ENCODE measurements at regions not wholly inside any gene's neighbourhood (a gene's known extent, or its start where the extent isn't known, plus 50 kb on each side); places are given as distances from the start of the nearest gene placed in this dataset.

DNA sequence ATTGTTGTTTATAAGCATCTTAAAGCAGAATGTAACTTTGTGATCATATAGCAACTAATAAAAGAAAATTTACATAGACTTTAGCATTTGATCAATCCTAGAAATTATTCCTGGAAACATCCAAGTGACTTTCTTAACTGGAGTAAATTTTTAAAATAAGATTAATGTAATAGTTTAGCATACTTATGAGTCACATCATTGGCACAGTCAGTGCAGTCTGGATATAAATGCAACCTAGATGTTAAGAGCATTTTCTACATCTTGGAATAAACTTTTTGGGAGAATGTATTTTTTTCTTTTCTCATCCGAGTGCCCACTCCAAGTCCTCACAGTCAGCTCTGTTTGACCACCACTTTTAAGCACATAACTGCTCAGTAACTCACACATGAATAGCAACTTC, 324.6 kb upstream of the PLSCR5 start:
- TF ChIP-seq, protein P1, sequence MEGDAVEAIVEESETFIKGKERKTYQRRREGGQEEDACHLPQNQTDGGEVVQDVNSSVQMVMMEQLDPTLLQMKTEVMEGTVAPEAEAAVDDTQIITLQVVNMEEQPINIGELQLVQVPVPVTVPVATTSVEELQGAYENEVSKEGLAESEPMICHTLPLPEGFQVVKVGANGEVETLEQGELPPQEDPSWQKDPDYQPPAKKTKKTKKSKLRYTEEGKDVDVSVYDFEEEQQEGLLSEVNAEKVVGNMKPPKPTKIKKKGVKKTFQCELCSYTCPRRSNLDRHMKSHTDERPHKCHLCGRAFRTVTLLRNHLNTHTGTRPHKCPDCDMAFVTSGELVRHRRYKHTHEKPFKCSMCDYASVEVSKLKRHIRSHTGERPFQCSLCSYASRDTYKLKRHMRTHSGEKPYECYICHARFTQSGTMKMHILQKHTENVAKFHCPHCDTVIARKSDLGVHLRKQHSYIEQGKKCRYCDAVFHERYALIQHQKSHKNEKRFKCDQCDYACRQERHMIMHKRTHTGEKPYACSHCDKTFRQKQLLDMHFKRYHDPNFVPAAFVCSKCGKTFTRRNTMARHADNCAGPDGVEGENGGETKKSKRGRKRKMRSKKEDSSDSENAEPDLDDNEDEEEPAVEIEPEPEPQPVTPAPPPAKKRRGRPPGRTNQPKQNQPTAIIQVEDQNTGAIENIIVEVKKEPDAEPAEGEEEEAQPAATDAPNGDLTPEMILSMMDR (IDR thresholded peaks at IDR 0.05; ENCODE audit: borderline replicate concordance, extremely low read depth, low read length, poor library complexity, severe bottlenecking), result no peak
- TF ChIP-seq EZH2 (IDR thresholded peaks at IDR 0.05; ENCODE audit: borderline replicate concordance, low read depth, low read length, severe bottlenecking), result no peak
